SK-N-MC (cell line): ENCODE measurements at regions not wholly inside any gene's neighbourhood (a gene's known extent, or its start where the extent isn't known, plus 50 kb on each side); places are given as distances from the start of the nearest gene placed in this dataset.

Source experiments
- EZH2 ChIP-seq: fragments of 200-600 bp; sonication (generic); IDR thresholded peaks from one replicate; pipeline ENCODE4 v1.6.1; 2017; ENCODE audit warnings: antibody characterized with exemption
- POLR2AphosphoS5 ChIP-seq: IDR thresholded peaks from 2 replicates; pipeline ENCODE4 v1.6.1; 2012; ENCODE audit warnings: mild to moderate bottlenecking, low read depth, low read length, borderline replicate concordance

DNA sequence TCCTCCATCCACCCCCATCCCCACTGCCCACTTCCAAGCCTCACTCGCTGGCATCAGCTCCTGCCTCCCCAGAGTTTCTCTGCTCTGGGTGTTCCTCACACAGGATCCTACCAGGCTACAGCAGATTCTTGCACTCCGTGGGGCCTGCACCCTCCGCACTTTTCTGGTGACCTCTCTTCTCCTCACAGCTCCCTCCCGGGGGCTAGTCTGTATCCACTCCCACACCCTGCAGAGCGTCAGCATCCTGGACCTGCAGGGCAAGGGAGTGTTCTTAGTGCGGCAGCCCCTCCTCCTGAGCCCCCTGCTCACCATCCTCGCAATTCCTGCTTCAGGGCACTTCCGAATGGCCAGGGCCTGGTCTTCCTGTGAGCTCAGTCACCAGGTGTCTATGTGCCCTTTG, 224.2 kb downstream of the DLL1 start:
- TF ChIP-seq POLR2AphosphoS5 = no peak
- TF ChIP-seq EZH2 = no peak
